ENCODE measurements at regions not wholly inside any gene's neighbourhood (a gene's known extent, or its start where the extent isn't known, plus 50 kb on each side); places are given as distances from the start of the nearest gene placed in this dataset.

- TF ChIP-seq SUZ12 (IDR thresholded peaks at IDR 0.05; ENCODE audit: extremely low read depth, insufficient read depth, insufficient read length) (no peak), ZNF274 (IDR thresholded peaks at IDR 0.05; ENCODE audit: low read depth, low read length) (no peak)
Measured at GRCh38 chr1:111025109-111025508, 61.4 kb upstream of the LRIF1 start.

Data from NT2/D1 (cell line).